ENCODE measurements at regions not wholly inside any gene's neighbourhood (a gene's known extent, or its start where the extent isn't known, plus 50 kb on each side); places are given as distances from the start of the nearest gene placed in this dataset.
"Not testable (repeated sequence)": the region's sequence is repeated elsewhere in the genome, so short reads cannot be mapped to it uniquely, and the experiment has no call there.

- TF ChIP-seq CTCF (conservative IDR thresholded peaks at IDR 0.05; ENCODE audit: low read depth, low read length): no peak
- DNase-seq (ENCODE audit: low read depth): no peak
- H3K4me3 ChIP-seq (ENCODE audit: low read length): no peak overlapping the region
Measured at GRCh38 chr20:40887105-40887504, 141.5 kb upstream of the TOP1 start.

GRCh38 chr20:40889266-40889665, 139.4 kb upstream of the TOP1 start:
- DNase-seq (ENCODE audit: low read depth): not testable (repeated sequence)

GRCh38 chr20:40890181-40890580, 138.4 kb upstream of the TOP1 start:
- H3K4me3 ChIP-seq (ENCODE audit: low read length): no peak overlapping the region
- no peak for DNase-seq (ENCODE audit: low read depth)
- TF ChIP-seq CTCF (conservative IDR thresholded peaks at IDR 0.05; ENCODE audit: low read depth, low read length): no peak

More at GRCh38 chr20:40889266-40889665, 139.4 kb upstream of the TOP1 start:
- not testable (repeated sequence) for H3K4me3 ChIP-seq (ENCODE audit: low read length)

- no peak for DNase-seq (ENCODE audit: low read depth)
- H3K4me3 ChIP-seq (ENCODE audit: low read length): no peak overlapping the region
- no peak for TF ChIP-seq CTCF (conservative IDR thresholded peaks at IDR 0.05; ENCODE audit: low read depth, low read length)
Measured at GRCh38 chr20:40890635-40891034, 138.0 kb upstream of the TOP1 start.

- DNase-seq (ENCODE audit: low read depth): no peak
- H3K4me3 ChIP-seq (ENCODE audit: low read length): no peak overlapping the region
Measured at GRCh38 chr20:40891351-40891750, 137.3 kb upstream of the TOP1 start.

GRCh38 chr20:40892642-40893041, 136.0 kb upstream of the TOP1 start:
- DNase-seq (ENCODE audit: low read depth): no peak
- no peak for TF ChIP-seq CTCF (conservative IDR thresholded peaks at IDR 0.05; ENCODE audit: low read depth, low read length)
- H3K4me3 ChIP-seq (ENCODE audit: low read length): no peak overlapping the region

More at GRCh38 chr20:40891351-40891750, 137.3 kb upstream of the TOP1 start:
- TF ChIP-seq CTCF (conservative IDR thresholded peaks at IDR 0.05; ENCODE audit: low read depth, low read length): no peak

DNA sequence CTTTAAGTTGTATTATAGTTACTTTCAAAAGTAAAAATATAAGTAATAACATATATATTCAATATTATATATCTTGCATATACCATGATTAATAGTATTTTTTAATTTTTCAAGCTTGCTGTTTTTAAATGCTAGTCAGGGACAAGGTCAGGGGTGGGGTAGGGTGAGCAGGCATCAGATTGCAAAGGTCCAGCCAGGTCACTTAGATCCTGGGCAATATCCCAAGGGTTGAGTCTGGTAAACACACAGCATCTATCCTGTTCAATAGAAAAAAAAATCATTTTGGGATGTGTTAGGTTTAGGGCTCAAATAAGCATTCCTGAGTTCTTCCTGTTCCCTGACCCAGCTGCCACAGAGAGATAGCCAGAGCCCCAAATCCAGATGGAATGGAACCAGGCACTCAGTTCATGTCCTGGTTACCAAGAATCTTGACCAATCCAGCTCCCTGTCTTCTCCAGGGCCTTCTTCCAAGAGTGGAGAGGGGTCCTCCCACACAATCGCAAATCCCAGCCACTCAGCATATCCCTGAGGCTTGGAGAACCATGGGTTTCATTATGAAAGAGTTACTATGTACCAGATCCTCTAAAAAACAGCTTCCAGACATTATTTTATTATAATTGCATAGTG, 134.9 kb upstream of the TOP1 start:
- no peak overlapping the region for H3K4me3 ChIP-seq (ENCODE audit: low read length)
- TF ChIP-seq CTCF (conservative IDR thresholded peaks at IDR 0.05; ENCODE audit: low read depth, low read length): no peak
- no peak for DNase-seq (ENCODE audit: low read depth)
